Fibroblast of gingiva (primary cell): ENCODE measurements at regions not wholly inside any gene's neighbourhood (a gene's known extent, or its start where the extent isn't known, plus 50 kb on each side); places are given as distances from the start of the nearest gene placed in this dataset.
A peak's percentile ranks its signal among the peaks of the same experiment; 100 is the strongest.
"Not testable (repeated sequence)": the region's sequence is repeated elsewhere in the genome, so short reads cannot be mapped to it uniquely, and the experiment has no call there.

Experiments
- DNase-seq: peaks from one replicate; pipeline ENCODE4 v3.0.0-alpha.2; 2011; ENCODE audit warnings: low read depth

DNA sequence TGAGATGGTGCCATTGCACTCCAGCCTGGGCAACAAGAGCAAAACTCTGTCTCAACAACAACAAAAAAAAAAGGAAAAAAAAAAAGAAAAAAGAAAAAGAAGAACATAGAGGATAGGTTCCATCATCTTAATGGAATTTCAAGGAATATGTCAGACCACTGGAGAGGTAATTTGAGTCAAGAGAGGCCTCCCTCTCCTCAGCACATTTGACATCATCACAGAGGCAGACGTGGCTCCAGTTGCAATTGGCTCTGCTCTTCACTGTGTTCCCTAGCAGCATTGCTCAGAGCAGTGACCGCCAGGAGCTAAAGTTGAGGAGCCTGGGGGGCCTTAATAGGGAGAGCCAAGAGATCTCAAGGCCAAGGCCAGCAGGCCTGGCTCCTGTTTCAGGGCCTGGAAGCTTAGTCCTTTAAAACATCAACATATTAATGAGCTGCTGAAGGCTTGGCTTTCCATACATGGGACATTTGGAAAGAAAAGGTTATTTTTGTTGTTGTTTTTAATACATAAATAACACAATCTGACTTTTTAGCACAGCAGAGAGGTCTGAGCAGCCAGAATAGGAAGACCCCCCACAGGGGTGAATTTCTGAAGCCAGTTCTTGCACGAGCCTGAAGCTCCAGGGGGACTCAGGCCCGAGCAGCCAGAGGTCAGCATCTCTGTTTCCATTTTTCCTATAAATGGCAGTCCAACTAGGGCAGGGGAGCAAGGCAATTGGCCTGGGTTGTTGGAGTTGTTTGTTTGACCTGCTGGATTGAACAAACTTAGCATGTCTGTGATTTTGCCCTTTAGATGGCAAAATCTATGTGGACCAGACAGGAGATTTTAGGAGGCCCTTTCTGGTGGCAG is 118.3 kb upstream of the FGGY start:
- peak; percentile 94 for DNase-seq

DNA sequence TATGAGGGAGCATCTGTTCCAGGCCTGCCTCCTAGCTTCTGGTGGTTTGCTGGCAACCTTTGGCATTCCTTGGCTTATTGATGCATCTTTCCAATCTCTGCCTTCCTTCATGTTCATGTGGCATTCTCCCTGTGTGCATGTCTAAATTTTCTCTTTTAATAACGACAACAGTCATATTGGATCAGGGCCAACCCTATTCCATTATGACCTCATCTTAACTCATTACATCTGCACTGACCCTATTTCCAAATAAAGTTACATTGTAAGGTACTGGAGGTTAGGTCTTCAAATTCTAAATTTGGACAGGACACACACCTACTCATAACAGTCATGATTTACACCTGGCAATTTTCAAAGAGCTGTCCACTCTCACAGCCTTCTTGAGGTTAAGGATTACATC is 117.2 kb upstream of the FGGY start:
- DNase-seq, result no peak

DNA sequence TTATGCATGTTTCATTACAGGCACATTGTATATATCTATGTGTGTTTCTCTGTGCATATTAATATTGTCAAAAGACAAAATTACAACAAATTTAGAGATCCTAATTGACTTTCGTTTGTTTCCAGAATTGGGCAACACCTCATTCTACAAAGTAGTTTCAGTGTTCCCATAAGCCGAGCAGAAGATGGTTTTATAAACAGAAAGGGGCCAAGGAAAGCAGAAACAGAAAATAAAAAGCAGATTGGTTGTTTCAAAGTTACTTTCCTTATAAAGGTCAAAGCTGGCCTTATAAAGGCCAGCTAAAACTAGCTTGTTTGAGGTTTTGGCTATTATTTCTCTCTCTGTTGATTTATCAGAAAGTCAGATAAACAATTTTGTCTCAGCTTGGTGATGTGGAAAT is 116.2 kb upstream of the FGGY start:
- peak; percentile 80 for DNase-seq

DNA sequence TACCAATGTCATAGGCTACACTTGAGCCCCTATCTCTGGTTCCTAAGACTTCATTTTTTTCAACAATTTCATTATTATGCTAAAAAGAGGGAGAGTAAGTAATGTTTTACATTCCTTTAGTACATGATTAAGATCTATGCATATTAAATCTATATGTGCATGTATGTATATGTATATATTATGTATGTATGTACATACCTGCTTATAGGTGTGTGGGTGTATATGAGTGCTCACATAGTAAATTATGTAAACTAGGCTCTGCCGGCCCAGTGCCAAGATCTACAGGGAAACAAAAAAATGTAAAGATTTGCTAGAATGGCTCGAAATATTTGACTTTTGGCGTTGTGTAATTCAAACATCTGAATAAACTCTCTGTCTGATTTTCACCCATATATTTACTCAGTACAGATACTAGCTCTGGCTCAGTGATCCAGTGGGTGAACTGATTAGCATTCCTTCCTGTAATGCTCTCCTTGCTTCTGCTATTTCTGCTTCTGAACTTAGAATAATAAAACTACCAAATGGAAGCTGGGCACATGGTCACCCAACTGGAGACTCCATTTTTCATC is 113.1 kb upstream of the FGGY start:
- DNase-seq, result no peak

DNA sequence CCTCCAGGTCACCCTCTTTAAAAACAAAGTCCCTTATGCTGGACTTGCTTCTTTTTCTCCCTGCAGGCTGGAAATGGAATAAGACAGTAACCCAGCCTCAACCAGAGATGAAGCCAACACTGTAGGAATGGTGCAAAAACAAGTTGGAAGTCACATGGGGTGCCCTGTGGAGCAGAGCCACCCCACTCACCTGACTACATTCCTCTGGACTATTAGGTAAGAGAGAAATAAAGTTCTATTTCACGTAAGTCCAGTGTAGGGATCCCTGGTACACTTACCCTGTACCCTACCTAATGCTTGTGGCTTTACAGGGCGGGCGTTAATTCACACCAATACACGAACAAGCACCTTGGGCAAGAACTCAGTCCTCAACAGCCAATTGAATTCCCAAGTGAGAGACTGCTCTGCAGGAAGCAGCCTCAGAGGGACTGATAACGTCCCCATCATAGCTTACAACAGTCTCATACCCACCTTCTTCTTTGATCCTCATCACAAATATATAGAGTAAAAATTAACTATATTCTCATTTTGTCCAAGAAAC is 112.5 kb upstream of the FGGY start:
- no peak for DNase-seq

DNA sequence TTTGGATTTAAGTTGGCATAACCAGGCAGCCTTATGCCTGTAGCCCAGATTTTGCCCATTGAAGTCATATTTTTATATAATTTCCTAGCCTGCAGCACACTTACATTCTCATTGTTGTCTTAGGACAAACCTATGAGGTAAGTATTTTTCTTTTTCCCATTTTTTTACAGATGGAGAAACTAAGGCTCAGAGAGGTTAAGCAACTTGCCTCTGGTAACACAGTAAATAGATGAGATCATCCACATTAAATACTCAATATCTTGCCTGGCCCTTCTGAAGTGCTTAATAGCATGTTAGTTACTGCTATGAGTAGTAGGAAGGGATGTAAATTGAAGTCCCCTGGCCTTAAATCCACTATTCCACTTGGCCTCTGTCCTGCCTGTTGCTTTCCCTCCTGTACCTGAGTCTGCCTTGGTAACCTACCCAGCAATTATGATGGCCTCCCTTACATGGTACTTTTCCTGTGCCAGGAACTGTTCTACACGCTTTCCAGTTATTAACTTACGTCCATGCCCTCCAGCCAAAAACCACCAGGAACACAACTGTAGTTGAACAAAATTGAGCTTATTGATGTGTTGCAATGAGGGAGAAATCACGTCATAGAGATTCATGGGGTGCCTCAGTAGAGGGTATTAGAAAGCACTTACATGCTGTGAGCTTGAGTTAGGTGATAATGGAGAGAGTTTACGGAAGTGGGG is 111.6 kb upstream of the FGGY start:
- DNase-seq, result no peak

DNA sequence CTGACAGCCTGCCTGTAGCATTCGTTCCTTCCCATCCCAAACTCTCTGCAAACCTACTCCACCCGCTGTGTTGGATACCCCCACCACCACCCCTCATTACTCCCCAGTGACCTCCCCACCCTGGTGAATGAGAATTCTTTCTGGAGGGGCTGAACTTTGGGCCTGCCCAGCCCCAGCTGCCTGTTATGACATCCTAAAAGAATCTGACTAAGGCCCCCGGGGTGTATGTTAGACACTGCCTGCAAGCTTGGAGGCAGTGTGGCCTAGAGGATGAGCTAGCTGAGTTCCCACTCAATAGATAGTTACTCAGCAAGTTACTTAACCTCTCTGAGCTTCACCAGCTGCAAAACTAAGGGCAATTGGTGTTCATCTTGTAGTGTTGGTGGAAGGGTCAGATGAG is 110.2 kb upstream of the FGGY start:
- peak; percentile 22 for DNase-seq

DNA sequence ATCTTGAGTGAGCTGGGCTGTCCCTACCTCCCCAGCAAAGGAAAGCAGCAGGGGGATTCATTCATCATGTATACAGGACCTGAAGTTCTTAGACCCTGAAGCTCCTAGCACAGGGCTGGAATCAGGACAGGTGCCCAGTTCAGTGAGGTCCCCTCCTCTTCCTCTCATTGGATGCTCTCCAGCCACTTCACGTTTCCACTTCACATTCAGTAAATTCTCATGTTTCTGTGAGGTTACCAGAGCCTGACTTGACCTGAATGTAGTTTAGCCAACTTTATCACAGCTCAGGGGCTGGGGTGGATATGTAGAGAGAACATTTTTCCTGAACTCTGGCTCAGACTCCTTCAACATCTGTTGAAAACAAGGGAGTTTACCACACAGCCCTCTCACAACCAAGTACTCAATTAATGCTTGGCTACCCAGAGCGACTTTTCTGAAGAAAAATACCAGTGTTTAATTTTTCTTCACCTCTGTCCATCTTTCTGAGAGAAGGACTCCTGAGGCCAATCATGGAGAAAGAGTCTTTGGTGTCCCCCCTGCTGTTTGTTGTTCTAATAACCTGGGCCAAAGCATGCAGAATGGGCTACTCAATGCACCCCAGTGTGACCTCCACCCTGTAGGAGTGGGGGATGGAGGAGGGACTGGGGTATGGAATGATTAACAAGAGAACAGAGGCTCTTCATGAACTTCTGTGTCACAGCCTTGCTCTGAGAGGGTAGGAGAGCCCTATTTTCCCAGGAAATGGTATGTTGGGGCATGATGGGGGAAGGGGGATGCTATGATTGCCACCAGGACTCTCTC is 108.3 kb upstream of the FGGY start:
- DNase-seq, result no peak

DNA sequence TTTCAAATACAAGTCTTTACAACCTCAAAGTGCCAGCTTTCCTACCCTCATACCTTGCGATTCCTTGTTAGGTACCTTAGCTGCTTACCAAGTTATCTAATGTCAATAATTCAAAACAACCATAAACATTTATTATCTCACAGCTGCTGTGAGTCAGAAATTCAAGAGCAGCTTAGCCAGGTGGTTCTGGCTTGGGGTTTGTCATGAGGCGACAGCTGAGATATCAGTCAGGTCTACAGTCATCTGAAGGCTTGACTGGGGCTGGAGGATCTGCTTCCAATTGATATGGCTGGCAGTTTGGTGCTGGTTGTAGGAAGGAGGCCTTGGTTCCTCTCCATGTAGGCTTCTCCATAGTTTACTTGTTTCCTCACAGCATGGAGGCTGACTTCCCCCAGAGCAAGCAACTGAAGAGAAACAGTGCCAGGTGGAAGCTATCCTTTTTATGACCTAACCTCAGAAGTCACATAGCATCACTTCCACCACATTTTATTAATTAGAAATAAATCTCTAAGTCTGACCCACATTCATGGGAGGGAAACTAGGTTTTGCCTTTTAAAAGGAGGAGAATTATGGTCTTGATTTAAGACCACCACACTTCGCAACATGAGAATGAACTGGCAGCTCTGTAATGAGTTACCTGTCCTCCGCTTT is 103.3 kb upstream of the FGGY start:
- DNase-seq, result no peak

DNA sequence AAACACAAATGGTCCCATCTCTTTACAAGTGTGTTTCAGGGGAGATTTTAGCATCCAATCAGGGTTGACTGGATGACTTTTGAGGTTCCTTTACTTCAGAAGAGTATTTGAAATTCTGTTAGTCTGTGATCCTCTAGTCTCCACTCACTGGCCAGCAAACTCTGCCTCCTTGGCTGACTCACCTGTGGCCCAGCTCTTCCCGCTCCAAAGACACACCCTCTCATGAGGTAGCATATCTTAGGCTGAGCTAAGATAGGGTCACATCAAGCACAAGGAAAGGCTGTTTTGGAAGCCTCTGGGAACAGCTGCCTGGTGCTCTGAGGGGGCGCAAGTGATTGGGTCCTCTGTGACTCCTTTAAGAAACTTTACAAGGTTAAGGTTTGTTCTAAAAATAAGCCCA is 102.3 kb upstream of the FGGY start:
- no peak for DNase-seq

DNA sequence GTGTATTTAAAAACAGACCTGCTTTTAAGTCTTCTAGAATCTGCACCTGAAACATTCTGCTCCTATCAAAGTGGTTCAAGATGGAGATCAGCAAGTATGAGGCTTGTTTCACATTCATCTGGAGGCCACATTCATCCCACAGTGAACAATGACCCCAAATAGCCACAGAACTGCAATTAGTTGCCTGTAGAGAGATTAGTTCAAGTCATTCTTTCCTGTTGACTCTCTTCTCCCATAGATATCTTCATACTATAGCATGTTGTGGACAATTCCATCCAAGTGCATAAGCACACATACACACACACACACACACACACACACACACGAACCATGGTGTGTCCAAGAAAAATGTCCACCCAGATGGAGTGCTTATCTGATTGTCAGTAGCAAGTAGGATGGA is 101.7 kb upstream of the FGGY start:
- DNase-seq, result no peak

DNA sequence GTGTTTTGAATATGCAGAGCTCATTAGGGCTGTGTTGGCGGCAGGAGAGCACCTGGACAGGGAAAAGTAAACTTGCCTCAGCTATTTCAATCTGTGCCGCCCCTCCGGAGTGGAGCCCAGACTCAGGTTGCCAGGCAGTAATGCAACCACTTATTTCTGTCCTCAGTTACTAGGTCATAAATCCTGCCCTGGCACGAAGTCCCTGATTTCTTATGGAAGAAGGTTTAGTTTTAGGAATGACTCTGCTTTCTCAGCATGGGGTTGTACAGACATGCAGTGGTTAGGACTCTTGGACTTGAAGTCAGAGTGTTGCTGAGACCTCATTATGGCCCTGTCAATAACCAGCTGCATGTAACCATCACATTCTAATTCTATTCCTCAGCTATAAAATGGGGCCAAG is 98.3 kb upstream of the FGGY start:
- peak; percentile 73 for DNase-seq

DNA sequence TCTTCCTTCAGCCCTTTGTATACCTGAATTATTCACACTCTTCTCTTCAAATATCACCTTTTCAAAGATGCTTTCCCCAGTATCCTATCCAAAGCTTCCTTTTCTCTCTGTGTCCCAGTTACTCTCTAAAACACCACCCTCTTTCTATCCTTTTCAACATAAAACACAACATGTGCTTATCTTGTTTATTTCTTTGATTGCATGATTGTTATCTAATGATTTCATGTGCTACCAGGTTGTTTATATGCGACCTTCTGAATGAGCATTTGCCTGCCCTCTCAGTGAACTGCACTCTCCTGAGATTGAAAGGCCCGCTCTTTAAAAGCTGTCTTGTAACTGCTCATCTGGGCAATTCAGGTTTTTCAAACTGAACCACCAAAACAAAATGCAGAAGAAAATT is 97.7 kb upstream of the FGGY start:
- no peak for DNase-seq

DNA sequence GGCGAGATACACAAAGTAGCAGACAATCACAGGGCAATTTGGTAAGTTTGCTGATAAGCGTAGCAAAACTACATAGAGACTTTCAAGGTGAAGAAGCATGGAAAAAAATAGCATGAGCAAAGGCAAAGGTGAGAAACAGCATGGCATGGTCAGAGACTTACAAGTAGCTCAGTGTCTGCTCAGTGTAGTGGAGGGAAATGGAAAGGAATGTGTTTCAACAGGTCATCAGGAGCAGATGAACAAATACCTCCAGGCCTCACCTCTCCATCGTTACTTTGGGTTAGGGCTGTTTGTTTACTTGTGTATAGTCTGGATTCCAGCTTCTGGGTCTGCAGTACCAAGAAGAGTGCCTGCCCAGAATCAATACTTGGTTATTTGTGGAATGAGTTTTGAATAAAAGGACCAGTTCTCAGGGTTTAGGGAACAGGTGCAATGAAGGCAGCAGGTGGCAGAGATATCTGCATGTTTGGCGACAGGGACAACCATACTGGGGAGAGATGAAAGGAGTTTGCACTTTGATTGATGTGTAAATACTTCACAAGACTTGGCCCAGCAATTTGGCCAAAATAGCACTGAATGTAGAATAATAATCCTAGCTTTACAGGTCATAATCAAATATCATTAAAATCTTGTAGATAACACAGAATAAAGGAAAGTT is 97.0 kb upstream of the FGGY start:
- DNase-seq, result no peak

DNA sequence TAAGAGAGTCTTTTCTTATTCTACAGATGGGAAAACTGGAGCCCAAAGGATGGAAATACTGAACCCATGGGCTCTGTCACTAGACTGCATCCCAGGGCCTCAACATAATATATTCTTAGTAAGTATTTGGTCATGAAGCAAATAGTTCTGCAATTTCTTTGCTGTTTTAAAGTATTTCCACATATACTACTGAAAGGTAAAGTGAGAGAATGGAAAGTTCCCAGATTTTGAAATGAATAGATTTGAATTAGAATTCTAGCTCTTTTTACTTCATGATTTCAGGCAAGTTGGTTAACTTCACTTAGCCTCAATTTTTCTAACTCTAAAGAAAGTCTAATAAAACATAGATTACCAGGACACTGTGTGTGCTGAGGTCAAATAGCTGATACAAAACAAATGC is 95.6 kb upstream of the FGGY start:
- no peak for DNase-seq

DNA sequence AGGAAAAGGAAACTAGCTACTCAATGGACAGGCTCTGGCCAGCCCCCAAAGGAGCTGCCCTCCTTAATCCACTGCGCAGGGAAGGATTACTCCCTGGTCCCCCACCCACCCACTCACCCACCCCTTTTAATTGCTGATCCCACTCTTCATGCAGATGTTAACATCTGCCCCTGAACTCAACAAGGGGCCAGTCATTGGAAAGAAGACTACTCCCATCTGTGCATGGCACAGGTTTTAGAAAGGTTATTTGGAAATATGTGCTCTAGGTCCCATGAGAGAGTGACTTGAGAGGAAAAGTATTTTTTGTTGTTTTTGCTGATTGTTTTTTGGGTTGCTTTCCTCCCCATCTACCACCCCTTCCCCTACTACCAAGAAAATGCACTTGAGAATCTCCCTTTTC is 94.4 kb upstream of the FGGY start:
- no peak for DNase-seq

DNA sequence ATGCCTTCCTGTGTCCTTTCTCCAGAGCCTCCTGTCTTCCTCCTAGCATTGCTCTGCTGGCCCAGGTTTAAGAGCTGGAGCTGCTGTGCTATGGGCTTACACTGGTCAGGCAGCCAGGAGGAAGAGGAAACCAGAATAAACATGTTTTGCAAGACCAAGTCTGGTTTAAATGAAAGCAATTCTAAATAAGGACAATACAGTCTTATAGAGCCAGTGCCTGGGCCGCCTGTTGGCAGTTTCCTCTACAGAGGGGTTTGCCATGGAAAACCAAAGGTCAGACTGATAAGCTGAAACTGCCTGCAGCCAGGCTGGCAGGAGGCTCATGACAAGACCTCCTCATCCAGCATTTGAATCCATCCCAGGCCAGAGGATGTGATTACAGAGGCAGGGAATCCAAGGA is 92.9 kb upstream of the FGGY start:
- peak; percentile 78 for DNase-seq

DNA sequence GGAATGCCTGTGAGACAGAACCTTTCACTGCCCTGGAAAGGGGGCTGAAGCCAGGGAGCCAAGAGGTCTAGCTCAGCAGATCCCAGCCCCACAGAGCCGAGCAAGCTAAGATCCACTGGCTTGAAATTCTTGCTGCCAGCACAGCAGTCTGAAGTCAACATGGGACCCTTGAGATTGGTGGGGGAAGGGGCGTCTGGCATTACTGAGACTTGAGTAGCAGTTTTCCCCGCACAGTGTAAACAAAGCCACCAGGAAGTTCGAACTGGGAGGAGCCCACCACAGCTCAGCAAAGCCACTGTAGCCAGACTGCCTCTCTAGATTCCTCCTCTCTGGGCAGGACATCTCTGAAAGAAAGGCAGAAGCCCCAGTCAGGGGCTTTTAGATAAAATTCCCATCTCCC is 90.3 kb upstream of the FGGY start:
- not testable (repeated sequence) for DNase-seq

DNA sequence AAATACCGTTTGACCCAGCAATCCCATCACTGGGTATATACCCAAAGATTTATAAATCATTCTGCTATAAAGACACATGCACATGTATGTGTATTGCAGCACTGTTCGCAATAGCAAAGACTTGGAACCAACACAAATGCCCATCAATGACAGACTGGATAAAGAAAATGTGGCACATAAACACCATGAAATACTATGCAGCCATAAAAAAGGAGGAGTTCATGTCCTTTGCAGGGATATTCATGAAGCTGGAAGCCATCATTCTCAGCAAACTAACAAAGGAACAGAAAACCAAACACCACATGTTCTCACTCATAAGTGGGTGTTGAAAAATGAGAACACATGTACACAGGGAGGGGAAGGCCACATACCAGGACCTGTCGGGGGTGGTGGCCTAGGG is 86.5 kb upstream of the FGGY start:
- not testable (repeated sequence) for DNase-seq

DNA sequence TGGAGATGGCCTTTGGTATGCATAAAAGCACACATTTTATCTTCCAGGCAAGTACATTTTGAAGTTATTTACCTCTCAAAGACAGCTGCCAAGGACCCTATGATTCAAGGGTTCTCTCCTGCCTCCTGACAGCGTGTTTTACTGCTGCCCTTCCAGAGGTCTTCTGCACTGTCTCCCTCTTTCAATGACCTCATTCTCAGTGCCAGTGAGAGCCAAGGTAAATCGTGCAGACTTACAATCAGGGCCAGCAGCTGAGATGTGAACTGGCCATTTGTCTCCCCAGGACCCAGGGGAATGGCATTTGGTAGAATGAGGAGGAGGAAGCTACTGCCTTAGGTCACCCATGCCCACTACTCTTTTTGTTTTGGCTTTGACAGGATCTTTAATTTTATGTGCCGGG is 84.2 kb upstream of the FGGY start:
- no peak for DNase-seq
